ENCODE measurements at regions not wholly inside any gene's neighbourhood (a gene's known extent, or its start where the extent isn't known, plus 50 kb on each side); places are given as distances from the start of the nearest gene placed in this dataset.
"Not testable (repeated sequence)": the region's sequence is repeated elsewhere in the genome, so short reads cannot be mapped to it uniquely, and the experiment has no call there.

DNA sequence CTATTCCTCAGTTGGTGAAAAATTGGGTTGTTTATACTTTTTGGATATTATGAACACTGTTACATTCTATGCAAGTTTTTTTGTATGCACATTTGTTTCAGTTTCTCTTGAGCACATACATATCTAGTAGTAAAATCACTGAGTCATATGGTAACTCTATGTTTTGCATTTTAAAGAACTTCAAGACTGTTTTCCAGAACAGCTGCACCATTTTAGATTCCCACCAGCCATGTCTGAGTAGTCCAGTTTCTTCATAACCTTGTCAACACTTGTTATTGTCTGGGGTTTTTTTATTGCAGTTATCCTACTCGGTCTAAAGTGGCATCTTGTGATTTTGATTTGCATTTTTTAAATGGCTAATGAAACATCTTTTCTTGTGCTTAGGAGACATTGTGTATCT lies 100.3 kb upstream of the OTOS start:
- no peak for DNase-seq (ENCODE audit: extremely low read depth, low read depth)
- TF ChIP-seq, protein P1, sequence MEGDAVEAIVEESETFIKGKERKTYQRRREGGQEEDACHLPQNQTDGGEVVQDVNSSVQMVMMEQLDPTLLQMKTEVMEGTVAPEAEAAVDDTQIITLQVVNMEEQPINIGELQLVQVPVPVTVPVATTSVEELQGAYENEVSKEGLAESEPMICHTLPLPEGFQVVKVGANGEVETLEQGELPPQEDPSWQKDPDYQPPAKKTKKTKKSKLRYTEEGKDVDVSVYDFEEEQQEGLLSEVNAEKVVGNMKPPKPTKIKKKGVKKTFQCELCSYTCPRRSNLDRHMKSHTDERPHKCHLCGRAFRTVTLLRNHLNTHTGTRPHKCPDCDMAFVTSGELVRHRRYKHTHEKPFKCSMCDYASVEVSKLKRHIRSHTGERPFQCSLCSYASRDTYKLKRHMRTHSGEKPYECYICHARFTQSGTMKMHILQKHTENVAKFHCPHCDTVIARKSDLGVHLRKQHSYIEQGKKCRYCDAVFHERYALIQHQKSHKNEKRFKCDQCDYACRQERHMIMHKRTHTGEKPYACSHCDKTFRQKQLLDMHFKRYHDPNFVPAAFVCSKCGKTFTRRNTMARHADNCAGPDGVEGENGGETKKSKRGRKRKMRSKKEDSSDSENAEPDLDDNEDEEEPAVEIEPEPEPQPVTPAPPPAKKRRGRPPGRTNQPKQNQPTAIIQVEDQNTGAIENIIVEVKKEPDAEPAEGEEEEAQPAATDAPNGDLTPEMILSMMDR (IDR thresholded peaks at IDR 0.05; ENCODE audit: low read depth, low read length, missing control alignments), result no peak
- H3K4me3 ChIP-seq (replicated peaks; ENCODE audit: low read depth, low read length), result no peak overlapping the region

DNA sequence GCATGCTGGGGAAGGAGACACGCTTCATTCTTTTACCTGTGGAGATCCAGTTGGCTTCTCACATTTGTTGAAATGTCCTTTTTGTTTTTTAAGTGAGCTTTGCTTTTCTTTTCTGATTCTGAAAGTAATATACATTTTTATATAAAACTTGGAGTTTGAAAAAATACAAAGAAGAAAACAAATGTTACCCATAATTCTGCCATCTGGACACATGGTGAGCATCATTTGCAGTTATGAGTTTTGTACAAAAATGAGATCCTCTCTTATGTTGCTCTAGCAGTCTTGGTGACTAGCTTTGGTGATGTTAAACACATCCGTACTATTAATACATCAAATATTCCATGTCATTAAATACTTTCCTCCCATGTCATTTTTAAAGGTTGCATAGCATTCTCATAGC lies 101.1 kb upstream of the OTOS start:
- TF ChIP-seq, protein P1 (IDR thresholded peaks at IDR 0.05; ENCODE audit: low read depth, low read length, missing control alignments), result no peak
- no peak overlapping the region for H3K4me3 ChIP-seq (replicated peaks; ENCODE audit: low read depth, low read length)
- DNase-seq (ENCODE audit: extremely low read depth, low read depth), result no peak

DNA sequence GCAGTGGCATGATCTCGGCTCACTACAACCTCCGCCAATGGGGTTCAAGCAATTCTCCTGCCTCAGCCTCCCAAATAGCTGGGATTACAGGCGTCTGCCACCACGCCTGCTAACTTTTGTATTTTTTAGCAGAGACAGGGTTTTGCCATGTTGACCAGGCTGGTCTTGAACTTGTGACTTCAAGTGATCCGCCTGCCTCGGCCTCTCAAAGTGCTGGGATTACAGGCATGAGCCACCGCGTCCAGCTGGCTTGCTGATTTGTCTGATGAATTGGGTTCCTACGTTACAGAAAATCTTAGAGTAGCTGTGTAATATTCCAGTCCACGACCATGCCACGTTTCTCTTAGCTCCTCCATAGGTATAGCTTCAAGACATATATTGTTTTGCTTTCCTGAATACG lies 102.6 kb upstream of the OTOS start:
- DNase-seq (ENCODE audit: extremely low read depth, low read depth); H3K4me3 ChIP-seq (replicated peaks; ENCODE audit: low read depth, low read length): not testable (repeated sequence)

DNA sequence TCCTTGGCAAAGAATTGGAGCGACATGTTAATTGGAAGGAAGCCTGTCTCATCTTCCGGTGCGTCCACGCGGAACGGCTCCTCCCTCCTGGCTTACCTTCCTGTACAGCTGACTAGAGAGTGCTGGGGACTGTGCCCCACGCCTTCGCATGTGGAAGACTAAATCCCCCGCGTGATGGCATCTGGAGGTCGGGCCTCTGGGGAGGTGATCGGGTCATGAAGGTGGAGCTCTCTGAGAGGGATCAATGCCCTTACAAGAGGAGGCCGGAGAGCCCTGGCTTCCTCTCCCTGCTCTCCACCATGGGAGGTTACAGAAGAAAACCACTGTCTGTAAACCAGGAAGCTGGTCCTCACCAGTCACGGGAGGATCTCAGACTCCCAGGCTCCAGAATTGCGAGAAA lies 104.1 kb upstream of the OTOS start:
- TF ChIP-seq, protein P1 (IDR thresholded peaks at IDR 0.05; ENCODE audit: low read depth, low read length, missing control alignments), result no peak
- no peak overlapping the region for H3K4me3 ChIP-seq (replicated peaks; ENCODE audit: low read depth, low read length)
- no peak for DNase-seq (ENCODE audit: extremely low read depth, low read depth)

DNA sequence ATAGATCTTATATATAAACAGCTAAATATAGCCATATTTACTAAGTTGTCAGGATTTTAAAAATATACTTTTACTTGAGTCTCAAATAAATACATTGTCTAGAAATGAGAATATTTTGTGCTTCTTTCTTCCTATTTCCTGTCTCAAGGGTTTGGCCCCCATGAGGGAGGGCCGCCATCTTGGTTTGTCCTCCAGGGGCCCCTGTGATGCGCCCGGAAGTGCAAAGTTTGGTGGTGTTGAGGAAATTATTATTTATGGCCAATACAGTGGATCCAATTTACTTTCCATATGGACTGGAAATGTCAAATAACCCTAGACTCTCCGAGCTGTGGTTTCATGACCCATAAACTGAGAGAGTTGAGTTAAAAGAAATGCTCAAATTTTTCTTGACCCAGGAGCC lies 104.7 kb upstream of the OTOS start:
- H3K4me3 ChIP-seq (replicated peaks; ENCODE audit: low read depth, low read length), result no peak overlapping the region
- TF ChIP-seq, protein P1 (IDR thresholded peaks at IDR 0.05; ENCODE audit: low read depth, low read length, missing control alignments), result no peak
- DNase-seq (ENCODE audit: extremely low read depth, low read depth), result no peak

DNA sequence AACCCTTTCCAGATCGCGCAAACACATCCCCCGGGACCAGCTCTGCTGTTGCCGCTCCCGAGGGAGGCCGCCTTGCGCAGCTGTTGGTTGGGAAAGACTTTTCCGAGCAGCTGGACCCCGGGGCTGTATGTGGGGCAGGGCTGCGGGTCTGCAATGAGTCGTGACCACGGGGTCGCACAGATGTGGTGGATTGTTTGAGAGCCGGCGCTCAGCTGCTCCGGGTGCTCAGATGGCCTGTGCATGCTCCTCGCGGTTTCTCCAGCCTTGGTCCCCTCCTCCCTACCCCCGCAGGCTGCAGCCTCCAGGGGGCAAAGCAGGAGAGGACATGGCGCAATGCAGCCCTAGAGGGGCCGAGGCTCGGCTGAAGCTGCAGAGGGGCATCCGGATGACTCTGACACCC lies 105.2 kb upstream of the OTOS start:
- H3K4me3 ChIP-seq (replicated peaks; ENCODE audit: low read depth, low read length), result no peak overlapping the region
- TF ChIP-seq, protein P1 (IDR thresholded peaks at IDR 0.05; ENCODE audit: low read depth, low read length, missing control alignments), result no peak
- no peak for DNase-seq (ENCODE audit: extremely low read depth, low read depth)

DNA sequence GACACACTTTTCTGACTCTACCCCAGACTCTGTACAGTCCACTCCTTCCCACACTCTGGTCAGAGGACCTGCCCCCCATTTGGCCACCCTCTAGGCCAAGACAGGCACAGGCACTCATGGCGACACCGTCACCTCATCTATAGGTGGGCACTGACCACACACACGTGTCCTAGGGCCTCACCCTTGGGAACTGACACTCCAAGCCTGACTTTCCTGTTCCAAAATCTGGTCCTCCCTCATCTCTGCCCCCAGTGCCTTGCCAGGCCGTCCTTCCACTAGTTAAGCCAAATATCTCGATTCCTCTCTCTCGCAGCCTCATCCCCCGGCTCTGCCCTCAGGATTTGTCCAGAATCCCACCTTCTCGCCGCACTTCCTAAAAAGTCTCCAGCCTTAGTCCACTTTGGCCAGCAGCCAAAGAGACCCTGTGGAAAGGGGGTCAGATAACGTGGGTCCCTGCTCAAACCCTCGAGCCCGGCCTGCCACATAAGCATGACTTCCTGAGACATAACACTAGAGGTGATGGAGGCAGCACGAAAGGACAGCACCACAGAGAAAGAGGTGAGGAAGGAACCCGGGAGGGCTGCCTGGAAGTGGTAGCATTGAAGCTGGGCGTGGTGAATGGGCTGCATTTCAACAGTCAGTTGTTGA lies 105.8 kb upstream of the OTOS start:
- no peak overlapping the region for H3K4me3 ChIP-seq (replicated peaks; ENCODE audit: low read depth, low read length)
- DNase-seq (ENCODE audit: extremely low read depth, low read depth), result no peak
- TF ChIP-seq, protein P1 (IDR thresholded peaks at IDR 0.05; ENCODE audit: low read depth, low read length, missing control alignments), result no peak
